ENCODE measurements at regions not wholly inside any gene's neighbourhood (a gene's known extent, or its start where the extent isn't known, plus 50 kb on each side); places are given as distances from the start of the nearest gene placed in this dataset.
"Not testable (repeated sequence)": the region's sequence is repeated elsewhere in the genome, so short reads cannot be mapped to it uniquely, and the experiment has no call there.

- no peak for DNase-seq (ENCODE audit: low read depth)
Observed at GRCh38 chr3:162398554-162398953, 901.9 kb downstream of the OTOL1 start.

GRCh38 chr3:162400697-162401096 lies 904.1 kb downstream of the OTOL1 start:
- DNase-seq (ENCODE audit: low read depth) = no peak

- DNase-seq (ENCODE audit: low read depth) = not testable (repeated sequence)
Observed at GRCh38 chr3:162411556-162411955, 914.9 kb downstream of the OTOL1 start.

- no peak for DNase-seq (ENCODE audit: low read depth)
Observed at GRCh38 chr3:162421721-162422120, 925.1 kb downstream of the OTOL1 start.

GRCh38 chr3:162428192-162428591 lies 931.6 kb downstream of the OTOL1 start:
- no peak for DNase-seq (ENCODE audit: low read depth)

GRCh38 chr3:162435750-162436149 lies 939.1 kb downstream of the OTOL1 start:
- DNase-seq (ENCODE audit: low read depth) = no peak

- DNase-seq (ENCODE audit: low read depth) = no peak
Observed at GRCh38 chr3:162436826-162437225, 940.2 kb downstream of the OTOL1 start.

GRCh38 chr3:162437480-162437879 lies 940.9 kb downstream of the OTOL1 start:
- DNase-seq (ENCODE audit: low read depth) = peak; percentile 96

- DNase-seq (ENCODE audit: low read depth) = peak; percentile 80
Observed at GRCh38 chr3:162441716-162442115, 945.1 kb downstream of the OTOL1 start.

GRCh38 chr3:162443376-162443775 lies 946.8 kb downstream of the OTOL1 start:
- DNase-seq (ENCODE audit: low read depth) = no peak

GRCh38 chr3:162468791-162469190 lies 972.2 kb downstream of the OTOL1 start:
- no peak for DNase-seq (ENCODE audit: low read depth)

- DNase-seq (ENCODE audit: low read depth) = peak; percentile 44
Observed at GRCh38 chr3:162487138-162487537, 990.5 kb downstream of the OTOL1 start.

- DNase-seq (ENCODE audit: low read depth) = peak; percentile 30
Observed at GRCh38 chr3:162489853-162490252, 993.2 kb downstream of the OTOL1 start.

- peak; percentile 58 for DNase-seq (ENCODE audit: low read depth)
Observed at GRCh38 chr3:162491952-162492351, 995.3 kb downstream of the OTOL1 start.

GRCh38 chr3:162492446-162493081 lies 996.0 kb downstream of the OTOL1 start:
- DNase-seq (ENCODE audit: low read depth) = peak; percentile 94

- no peak for DNase-seq (ENCODE audit: low read depth)
Observed at GRCh38 chr3:162498626-162499025, 1002.0 kb downstream of the OTOL1 start.

GRCh38 chr3:162507397-162507796 lies 1010.8 kb downstream of the OTOL1 start:
- DNase-seq (ENCODE audit: low read depth) = peak; percentile 24

GRCh38 chr3:162512488-162512887 lies 1015.9 kb downstream of the OTOL1 start:
- peak; percentile 29 for DNase-seq (ENCODE audit: low read depth)

GRCh38 chr3:162517110-162517509 lies 1020.5 kb downstream of the OTOL1 start:
- DNase-seq (ENCODE audit: low read depth) = no peak

GRCh38 chr3:162521669-162522068 lies 1025.1 kb downstream of the OTOL1 start:
- DNase-seq (ENCODE audit: low read depth) = no peak

GRCh38 chr3:162525066-162525742 lies 1028.6 kb downstream of the OTOL1 start:
- peak; percentile 100 for DNase-seq (ENCODE audit: low read depth)

- peak; percentile 87 for DNase-seq (ENCODE audit: low read depth)
Observed at GRCh38 chr3:162525771-162526170, 1029.2 kb downstream of the OTOL1 start.

GRCh38 chr3:162534431-162534830 lies 1037.8 kb downstream of the OTOL1 start:
- DNase-seq (ENCODE audit: low read depth) = no peak

GRCh38 chr3:162538491-162538890 lies 1041.9 kb downstream of the OTOL1 start:
- no peak for DNase-seq (ENCODE audit: low read depth)
